HG02870 (cell line): ENCODE measurements at regions not wholly inside any gene's neighbourhood (a gene's known extent, or its start where the extent isn't known, plus 50 kb on each side); places are given as distances from the start of the nearest gene placed in this dataset.
"Not testable (repeated sequence)": the region's sequence is repeated elsewhere in the genome, so short reads cannot be mapped to it uniquely, and the experiment has no call there.

Source experiments
- ATAC-seq: cut with Tn5 transposase; IDR thresholded peaks from one replicate; pipeline ENCODE4 v1.9.1; 2021; ENCODE audit warnings: mild to moderate bottlenecking, moderate library complexity; ENCODE audit not compliant: unreplicated experiment

- ATAC-seq, result no peak
Measured at GRCh38 chr6:27679964-27680694, 207.2 kb upstream of the ZNF184 start.

GRCh38 chr6:27679308-27679963 is 206.5 kb upstream of the ZNF184 start:
- ATAC-seq, result no peak

GRCh38 chr6:27678469-27678868 is 205.6 kb upstream of the ZNF184 start:
- ATAC-seq, result no peak

- no peak for ATAC-seq
Measured at GRCh38 chr6:27674882-27675281, 202.0 kb upstream of the ZNF184 start.

GRCh38 chr6:27672113-27672799 is 199.4 kb upstream of the ZNF184 start:
- peak; percentile 51 for ATAC-seq

GRCh38 chr6:27669624-27670301 is 196.9 kb upstream of the ZNF184 start:
- ATAC-seq, result no peak

- ATAC-seq, result no peak
Measured at GRCh38 chr6:27669295-27669623, 196.4 kb upstream of the ZNF184 start.

- no peak for ATAC-seq
Measured at GRCh38 chr6:27668442-27669294, 195.8 kb upstream of the ZNF184 start.

GRCh38 chr6:27667657-27668441 is 194.9 kb upstream of the ZNF184 start:
- ATAC-seq, result no peak

GRCh38 chr6:27667016-27667656 is 194.2 kb upstream of the ZNF184 start:
- ATAC-seq, result no peak

GRCh38 chr6:27662769-27663168 is 189.9 kb upstream of the ZNF184 start:
- no peak for ATAC-seq

- not testable (repeated sequence) for ATAC-seq
Measured at GRCh38 chr6:27662212-27662611, 189.3 kb upstream of the ZNF184 start.

GRCh38 chr6:27653143-27653825 is 180.4 kb upstream of the ZNF184 start:
- ATAC-seq, result not testable (repeated sequence)

GRCh38 chr6:27651371-27651732 is 178.4 kb upstream of the ZNF184 start:
- no peak for ATAC-seq

- no peak for ATAC-seq
Measured at GRCh38 chr6:27650620-27651370, 177.9 kb upstream of the ZNF184 start.

- ATAC-seq, result no peak
Measured at GRCh38 chr6:27644528-27644927, 171.6 kb upstream of the ZNF184 start.

- ATAC-seq, result no peak
Measured at GRCh38 chr6:27642744-27643456, 170.0 kb upstream of the ZNF184 start.
